NCI-H2107 treated with DMSO at 0.1 percent for 48 hours (cell line): ENCODE measurements at regions not wholly inside any gene's neighbourhood (a gene's known extent, or its start where the extent isn't known, plus 50 kb on each side); places are given as distances from the start of the nearest gene placed in this dataset.
"Not testable (repeated sequence)": the region's sequence is repeated elsewhere in the genome, so short reads cannot be mapped to it uniquely, and the experiment has no call there.

Experiments
- DNase-seq: peaks from one replicate; lab custom pipeline; 2025; ENCODE audit not compliant: unreplicated experiment; lab: John Stamatoyannopoulos, UW

GRCh38 chr15:77910030-77910911 lies 167.2 kb downstream of the TBC1D2B start:
- DNase-seq, result peak; percentile 12

DNA sequence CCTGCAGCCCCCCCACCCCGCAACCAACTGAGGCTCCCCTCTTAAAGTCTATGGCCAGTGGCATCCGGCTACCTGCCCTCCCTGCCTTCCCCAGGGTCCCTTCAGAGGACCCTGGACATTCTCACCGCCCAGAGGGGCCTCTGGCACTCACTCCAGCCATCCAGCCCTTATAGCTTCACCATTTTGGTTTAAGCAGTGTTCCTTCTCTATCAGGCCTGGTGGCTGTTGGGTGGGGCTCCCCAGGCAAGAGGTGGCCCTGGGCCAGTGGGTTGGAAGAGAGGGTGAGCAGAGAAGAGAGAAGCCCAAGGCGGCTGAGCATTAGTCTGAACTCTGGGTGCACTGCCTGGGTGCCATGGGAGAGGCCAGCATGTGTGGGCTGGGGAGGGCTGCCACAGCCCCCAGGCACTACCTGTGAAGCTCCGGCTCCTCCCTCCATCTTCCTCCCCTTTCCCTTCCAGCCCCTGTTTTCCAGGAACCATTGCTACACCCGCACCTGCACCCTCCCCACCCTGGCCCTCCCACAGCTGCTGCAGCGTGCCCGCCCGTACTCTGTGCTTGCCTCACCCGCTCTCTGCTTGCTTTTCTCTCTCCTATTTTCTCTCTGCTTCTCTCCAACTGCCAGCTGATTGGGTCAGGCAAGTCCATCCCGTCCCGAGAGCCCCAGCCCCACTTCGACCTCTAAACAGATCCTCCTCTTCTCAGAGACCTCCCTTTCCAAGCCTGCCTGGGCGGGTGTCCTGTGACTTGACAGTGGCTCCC lies 168.2 kb downstream of the TBC1D2B start:
- no peak for DNase-seq

DNA sequence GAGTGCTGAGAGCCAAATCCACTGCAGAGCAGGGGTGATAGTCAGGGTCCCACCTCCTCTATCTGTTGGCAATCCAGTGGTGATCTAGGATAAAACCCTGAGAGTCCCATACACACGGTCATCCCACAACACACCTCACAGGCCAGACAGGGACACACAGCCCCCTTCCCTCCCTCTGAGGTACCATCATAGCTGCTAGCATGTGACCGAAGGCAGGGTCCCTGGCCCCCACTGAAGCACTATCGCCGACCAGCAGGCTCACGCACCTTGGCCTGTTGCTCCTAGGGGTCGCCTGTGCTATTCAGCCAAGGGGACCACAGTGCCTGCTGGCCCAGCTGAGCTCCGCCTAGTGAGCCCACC lies 168.8 kb downstream of the TBC1D2B start:
- not testable (repeated sequence) for DNase-seq

- no peak for DNase-seq
Observed at GRCh38 chr15:77907824-77908751, 169.4 kb downstream of the TBC1D2B start.

DNA sequence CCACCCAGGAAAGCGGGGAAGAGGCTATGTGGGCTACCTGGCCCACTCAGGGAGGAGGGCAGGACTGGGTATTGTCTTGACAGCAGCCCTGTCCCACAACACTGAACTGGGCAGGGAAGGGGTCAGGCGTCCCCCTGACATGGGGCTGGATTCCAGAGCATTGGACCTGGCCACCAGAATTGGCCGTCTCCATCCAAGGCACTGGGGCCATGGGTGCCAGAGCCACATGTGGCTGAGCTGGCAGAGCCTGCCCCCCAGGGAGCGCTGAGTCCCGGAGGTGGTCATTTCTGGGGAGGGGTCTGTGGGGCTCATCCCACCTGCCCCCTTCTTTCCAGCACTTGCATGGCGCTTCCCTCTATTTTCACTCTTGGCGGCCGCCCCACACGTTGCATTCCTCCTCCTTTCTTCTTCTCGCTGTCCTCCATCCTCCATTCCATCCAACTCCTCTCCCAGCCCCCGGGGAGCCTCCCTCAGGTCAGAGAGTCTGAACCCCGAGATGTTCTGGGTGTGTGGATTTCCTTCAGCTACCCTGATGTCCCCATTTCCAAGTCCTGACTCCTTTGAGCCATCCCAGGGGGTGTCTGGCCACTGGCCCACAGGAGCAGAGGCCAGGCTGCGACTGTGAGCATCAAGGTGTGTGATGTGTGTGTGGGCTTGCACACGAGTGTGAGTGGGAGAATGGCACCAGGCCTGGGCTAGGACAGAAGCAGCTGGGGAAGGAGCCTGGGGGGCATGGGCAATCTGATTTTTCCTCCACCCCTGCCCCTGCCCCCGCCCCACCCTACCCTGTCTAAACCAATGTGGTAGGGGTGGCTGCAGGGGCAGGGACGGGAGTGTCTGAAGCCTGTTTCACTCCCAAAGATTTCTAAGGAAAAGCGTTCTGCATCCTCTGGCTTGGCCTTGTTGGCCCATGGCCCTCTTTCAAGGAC lies 171.2 kb downstream of the TBC1D2B start:
- not testable (repeated sequence) for DNase-seq

- no peak for DNase-seq
Observed at GRCh38 chr15:77905301-77905920, 172.1 kb downstream of the TBC1D2B start.

DNA sequence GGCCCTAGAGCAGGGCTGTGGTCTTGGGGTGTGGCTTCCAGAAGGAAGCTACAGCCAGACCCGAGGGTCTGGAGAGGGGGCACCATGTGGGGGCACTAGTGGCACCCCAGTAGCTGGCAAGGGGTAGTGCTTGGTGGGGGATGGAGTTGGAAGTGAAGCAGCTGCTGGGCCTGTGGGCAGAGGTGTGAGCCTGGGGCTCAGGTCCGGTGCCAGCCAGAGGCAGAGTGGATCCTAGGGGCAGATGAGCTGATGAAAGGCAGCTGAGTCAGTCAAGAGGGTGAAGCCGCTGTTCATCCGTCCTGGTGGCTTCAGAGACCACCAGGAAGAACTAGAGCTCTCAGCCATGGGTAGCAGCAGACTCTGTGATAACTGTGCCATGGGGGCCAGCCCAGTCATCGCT lies 172.6 kb downstream of the TBC1D2B start:
- DNase-seq, result no peak

DNA sequence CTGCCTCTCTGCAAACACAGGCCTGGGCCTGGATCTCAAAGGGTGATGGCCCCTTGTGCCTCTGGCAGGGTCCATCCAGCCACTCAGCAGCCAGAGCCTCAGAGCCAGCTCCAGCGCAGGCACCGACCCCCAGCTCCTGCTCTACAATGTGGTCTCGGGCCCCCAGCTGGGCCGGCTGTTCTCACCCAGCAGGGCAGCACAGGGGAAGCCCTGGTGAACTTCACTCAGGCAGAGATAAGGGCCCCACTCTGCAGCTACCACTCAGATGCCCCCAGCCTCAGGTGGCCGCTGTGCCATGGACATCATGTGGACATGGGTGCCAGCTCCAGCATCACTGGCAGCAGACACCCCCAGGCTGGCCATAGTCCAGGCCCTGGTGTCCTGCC lies 173.1 kb downstream of the TBC1D2B start:
- DNase-seq, result no peak

DNA sequence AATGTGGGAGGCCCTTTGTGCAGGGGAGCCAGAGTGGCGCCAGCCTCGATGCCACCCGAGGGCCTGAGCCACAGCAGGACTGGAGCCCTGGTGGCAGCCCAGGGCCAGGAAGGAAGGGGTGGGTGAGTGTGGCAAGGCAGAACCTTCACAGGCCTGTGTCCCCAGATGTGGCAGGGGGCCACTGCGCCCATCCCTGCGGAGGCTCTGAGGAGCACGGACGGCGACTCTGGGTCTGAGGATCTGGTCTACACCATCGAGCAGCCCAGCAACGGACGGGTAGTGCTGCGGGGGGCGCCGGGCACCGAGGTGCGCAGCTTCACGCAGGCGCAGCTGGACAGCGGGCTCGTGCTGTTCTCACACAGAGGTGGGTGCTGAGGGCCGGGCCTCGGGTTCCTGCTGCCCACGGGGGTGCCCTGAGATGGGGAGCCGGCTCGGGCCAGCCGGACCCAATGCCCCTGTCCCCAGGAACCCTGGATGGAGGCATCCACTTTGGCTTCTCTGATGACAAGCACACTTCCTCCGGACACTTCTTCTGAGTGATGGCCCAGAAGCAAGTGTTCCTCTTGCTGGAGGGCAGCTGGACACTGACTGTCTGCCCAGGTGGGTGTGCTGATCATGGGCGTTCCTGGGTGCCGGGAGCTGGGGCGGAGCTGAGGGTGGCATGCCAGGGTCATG lies 173.6 kb downstream of the TBC1D2B start:
- DNase-seq, result not testable (repeated sequence)

DNA sequence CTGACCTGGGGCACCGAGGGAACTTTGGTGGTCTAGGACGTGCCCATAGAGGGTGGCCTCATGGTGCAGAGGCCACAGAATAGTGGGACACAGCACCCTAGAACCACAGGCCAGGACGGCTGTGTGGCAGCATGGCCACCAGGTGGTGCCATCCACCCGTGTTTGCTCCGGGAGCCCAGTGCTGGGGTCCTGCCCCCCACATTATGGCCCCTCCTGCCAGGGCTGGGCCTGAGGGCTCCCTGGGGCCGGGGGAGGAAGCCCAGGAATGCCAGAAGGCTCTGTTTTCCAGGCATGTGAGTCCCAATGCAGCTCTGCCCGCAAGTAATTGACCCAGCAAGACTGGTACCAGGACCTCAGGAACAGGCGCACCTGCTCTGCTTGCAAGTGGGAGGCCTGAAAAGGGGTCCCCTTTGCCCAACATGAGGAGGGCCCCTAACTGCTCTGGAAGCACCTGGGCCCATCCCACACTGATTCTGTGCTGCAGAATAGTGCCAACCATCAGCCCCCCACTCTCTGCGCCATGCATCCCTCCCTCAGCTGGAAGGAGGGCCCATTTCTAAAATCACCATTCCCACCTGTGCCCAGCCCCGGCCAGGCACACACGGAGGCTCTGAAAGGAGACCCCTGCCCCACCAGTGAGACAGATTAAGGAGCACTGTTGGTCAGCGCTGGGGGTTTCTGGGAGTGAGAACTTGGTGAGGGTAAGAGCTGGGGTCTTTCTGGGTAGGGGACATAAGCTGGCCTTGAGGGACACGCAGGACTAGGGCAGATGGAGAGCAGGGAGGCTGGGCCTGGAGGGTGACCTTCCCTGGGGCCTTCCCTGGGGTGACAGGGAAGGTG lies 174.4 kb downstream of the TBC1D2B start:
- DNase-seq, result not testable (repeated sequence)

DNA sequence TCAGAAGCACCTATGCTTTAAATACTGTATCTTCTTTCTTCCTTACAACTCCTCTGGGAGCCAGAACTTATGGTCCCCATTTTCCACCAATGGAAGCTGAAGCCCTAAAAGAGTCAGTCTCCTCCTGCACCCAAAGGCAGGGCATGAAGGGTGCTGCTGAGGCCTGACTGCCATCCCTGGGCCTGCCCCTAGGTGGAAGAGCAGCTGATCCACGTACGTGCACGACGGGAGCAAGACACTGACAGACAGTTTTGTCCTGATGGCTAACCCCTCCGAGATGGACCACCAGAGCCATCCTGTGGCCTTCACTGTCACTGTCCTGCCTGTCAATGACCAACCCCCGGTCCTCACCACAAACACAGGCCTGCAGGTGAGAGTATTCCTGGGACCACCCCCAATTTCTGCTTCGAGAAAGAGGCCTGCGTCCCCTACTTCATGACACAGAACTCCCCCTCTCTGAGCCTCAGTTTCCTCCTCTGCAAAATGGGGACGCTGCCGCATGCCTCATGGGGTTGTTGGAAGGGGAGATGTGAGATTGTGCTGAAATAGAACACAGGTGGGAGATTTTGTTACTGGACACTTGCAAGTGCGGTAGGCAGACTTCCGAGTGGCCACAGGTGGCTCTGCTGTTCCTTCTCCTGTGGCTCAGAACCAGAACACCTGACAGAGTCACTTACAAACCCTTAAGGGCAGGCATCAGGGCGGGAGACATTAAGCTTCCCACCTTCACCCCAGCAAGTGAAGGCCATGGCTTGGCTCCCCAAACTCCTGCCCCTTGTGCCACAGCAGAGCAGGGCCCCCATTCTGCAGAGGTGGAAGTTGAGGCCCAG lies 175.4 kb downstream of the TBC1D2B start:
- no peak for DNase-seq

- DNase-seq, result no peak
Observed at GRCh38 chr15:77901251-77901881, 176.1 kb downstream of the TBC1D2B start.

DNA sequence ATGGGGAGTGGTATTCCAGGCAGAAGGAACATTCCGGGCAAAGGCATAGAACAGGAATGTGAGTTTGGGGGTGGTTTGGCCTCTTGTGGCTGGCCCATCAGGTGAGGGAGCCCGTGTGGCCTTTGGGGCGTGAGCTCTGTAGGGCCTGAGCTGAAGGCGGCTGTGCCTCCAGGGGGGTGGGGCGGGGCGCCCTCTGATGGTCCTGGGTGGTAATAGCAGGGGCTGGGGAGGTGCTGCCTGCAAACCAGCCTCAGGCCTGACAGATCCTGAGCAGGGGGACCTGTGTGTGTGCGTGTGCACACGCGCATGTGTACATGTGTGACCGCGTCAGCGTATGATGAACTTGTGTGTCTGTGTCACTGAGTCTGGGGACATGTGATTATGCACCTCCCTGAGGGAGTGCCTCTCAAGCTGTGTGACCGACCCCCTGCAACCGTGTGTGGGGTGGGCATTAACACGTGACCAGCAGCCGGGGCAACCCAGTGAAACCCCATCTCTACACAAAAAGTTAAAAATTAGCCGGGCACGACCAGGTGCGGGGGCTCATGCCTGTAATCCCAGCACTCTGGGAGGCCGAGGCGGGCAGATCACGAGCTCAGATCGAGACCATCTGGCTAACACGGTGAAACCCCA lies 177.1 kb downstream of the TBC1D2B start:
- DNase-seq, result not testable (repeated sequence)

DNA sequence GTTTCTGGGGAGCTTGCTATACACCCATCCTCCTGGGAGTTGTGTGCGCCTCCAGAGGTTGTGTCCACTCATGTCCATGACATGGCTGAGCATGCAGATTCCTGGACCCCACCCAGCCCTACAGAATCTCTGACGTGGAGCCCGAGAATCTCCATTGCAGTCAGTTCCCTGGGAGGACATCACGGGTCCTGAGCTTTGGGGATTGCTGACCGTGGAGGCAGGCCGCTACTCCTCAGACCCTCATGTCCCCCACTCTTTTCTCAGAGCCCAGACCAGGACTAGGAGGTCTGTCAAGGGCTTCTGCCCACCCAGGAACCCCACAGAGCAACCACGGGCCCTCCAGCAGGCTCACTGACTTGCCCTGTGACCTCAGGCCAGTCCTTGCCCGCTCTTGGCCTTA lies 177.7 kb downstream of the TBC1D2B start:
- DNase-seq, result not testable (repeated sequence)

DNA sequence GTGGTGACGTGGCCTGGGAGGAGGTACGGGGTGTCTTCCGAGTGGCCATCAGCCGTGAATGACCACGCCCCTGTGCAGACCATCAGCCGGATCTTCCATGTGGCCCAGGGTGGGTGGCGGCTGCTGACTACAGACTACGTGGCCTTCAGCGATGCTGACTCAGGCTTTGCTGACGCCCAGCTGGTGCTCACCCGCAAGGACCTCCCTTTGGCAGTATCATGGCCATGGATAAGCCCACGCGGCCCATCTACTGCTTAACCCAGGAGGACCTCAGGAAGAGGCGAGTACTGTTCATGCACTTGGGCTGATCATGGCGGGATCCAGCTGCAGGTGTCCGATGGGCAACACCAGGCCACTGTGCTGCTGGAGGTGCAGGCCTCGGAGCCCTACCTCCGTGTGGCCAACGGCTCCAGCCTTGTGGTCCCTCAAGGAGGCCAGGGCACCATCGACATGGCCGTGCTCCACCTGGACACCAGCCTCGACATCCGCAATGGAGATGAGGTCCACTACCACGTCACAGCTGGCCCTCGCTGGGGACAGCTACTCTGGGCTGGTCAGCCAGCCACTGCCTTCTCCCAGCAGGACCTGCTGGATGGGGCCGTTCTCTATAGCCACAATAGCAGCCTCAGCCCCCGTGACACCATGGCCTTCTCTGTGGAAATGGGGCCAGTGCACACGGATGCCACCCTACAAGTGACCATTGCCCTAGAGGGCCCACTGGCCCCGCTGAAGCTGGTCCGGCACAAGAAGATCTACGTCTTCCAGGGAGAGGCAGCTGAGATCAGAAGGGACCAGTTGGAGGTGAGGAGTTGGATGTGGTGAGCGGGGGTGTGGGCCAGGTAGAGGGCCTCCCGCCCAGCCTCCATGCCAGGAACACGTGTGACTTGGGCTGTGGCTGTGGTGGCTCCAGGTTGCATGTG lies 178.4 kb downstream of the TBC1D2B start:
- no peak for DNase-seq
